ENCODE measurements at regions not wholly inside any gene's neighbourhood (a gene's known extent, or its start where the extent isn't known, plus 50 kb on each side); places are given as distances from the start of the nearest gene placed in this dataset.

DNA sequence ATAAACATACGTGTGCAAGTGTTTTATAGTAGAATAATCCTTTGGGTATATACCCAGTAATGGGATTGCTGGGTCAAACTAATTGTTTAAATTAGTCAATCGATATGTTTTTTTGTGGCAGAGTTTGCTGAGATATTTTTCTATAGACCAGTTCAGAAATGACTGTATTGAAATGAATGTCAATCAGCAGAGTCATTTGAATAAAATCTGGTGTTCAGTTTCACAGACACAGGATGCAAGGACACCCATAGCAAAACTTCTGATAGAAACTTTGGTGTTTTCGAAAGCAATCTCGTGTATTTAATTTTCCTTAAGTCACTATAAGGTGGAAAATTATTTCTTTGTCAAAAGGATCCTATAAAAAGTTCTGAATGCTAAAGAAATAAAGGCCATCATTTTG is 434.4 kb downstream of the RAP2B start:
- Histone ChIP-seq H3K9me3 (ENCODE audit: low read length) (no peaks in the 10 kb centered on the region), H4K20me1 (ENCODE audit: insufficient read depth, low read length) (no peaks in the 10 kb centered on the region), H3K27ac (ENCODE audit: low read depth, low read length, poor library complexity, severe bottlenecking) (no peak overlapping the region), H3K36me3 (ENCODE audit: insufficient read depth, low read length) (peaks cover 10% of the 10 kb centered on the region), H2AFZ (ENCODE audit: low read length) (no peak overlapping the region), H3K4me2 (ENCODE audit: low read length) (no peak overlapping the region), H3K4me1 (ENCODE audit: insufficient read depth, low read length, poor library complexity, severe bottlenecking) (no peaks in the 10 kb centered on the region), H3K9me2 (ENCODE audit: insufficient read depth, low read length) (no peaks in the 10 kb centered on the region), H3K79me2 (ENCODE audit: insufficient read depth, low read depth, low read length) (no peaks in the 10 kb centered on the region), H3K4me3 (ENCODE audit: low read depth, low read length, poor library complexity, severe bottlenecking) (no peak overlapping the region)
- intact Hi-C loops (cut with micrococcal nuclease; ENCODE audit: unreplicated experiment): loop anchor here (10.0 kb wide), 1 partner anchor 552 kb away; no protein-coding TSS in a partner anchor
- DNase-seq (ENCODE audit: low spot score): no peak
- CTCF ChIA-PET (ENCODE audit: unreplicated experiment): no interaction called here
- BruUV-seq (replicated peaks): no TSS peak
- POLR2A ChIA-PET: interaction anchor here (0.9 kb wide), 1 partner anchor 21 kb away, joined by 3 read pairs; no protein-coding TSS in a partner anchor
- no peak for TF ChIP-seq EZH2phosphoT487 (IDR thresholded peaks at IDR 0.05; ENCODE audit: borderline replicate concordance, low read depth, low read length)
- TF ChIP-seq, protein P1, sequence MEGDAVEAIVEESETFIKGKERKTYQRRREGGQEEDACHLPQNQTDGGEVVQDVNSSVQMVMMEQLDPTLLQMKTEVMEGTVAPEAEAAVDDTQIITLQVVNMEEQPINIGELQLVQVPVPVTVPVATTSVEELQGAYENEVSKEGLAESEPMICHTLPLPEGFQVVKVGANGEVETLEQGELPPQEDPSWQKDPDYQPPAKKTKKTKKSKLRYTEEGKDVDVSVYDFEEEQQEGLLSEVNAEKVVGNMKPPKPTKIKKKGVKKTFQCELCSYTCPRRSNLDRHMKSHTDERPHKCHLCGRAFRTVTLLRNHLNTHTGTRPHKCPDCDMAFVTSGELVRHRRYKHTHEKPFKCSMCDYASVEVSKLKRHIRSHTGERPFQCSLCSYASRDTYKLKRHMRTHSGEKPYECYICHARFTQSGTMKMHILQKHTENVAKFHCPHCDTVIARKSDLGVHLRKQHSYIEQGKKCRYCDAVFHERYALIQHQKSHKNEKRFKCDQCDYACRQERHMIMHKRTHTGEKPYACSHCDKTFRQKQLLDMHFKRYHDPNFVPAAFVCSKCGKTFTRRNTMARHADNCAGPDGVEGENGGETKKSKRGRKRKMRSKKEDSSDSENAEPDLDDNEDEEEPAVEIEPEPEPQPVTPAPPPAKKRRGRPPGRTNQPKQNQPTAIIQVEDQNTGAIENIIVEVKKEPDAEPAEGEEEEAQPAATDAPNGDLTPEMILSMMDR (conservative IDR thresholded peaks at IDR 0.05; ENCODE audit: low read length): no peak

DNA sequence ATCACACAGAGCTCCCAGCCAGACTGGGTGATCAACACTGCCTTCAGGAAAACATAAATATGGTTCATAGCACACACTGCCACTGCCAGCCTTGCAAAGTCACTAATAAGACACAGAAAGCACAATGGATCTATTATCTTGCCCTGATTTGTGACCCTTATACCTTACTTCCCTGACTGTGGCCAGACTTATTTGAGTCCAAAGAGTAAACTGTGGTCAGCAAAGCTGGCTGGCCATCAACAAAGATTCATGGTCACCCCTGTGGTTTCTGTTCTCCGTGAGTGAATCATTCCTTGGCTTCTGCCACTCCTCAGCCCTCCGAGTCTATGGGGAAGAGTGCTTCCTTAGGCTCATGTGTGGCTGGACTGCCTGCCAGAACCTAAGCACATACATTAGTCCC is 437.7 kb downstream of the RAP2B start:
- Histone ChIP-seq H3K4me2 (ENCODE audit: low read length) (no peak overlapping the region), H3K9me3 (ENCODE audit: low read length) (no peaks in the 10 kb centered on the region), H2AFZ (ENCODE audit: low read length) (no peak overlapping the region), H3K36me3 (ENCODE audit: insufficient read depth, low read length) (peaks cover 18% of the 10 kb centered on the region), H4K20me1 (ENCODE audit: insufficient read depth, low read length) (no peaks in the 10 kb centered on the region), H3K79me2 (ENCODE audit: insufficient read depth, low read depth, low read length) (no peaks in the 10 kb centered on the region), H3K4me3 (ENCODE audit: low read depth, low read length, poor library complexity, severe bottlenecking) (no peak overlapping the region), H3K9me2 (ENCODE audit: insufficient read depth, low read length) (no peaks in the 10 kb centered on the region), H3K27ac (ENCODE audit: low read depth, low read length, poor library complexity, severe bottlenecking) (no peak overlapping the region), H3K4me1 (ENCODE audit: insufficient read depth, low read length, poor library complexity, severe bottlenecking) (no peaks in the 10 kb centered on the region)
- CTCF ChIA-PET (ENCODE audit: unreplicated experiment): no interaction called here
- DNase-seq (ENCODE audit: low spot score): no peak
- intact Hi-C loops (cut with micrococcal nuclease; ENCODE audit: unreplicated experiment): loop anchor here (10.0 kb wide), 1 partner anchor 555 kb away; no protein-coding TSS in a partner anchor
- POLR2A ChIA-PET: no interaction called here
- TF ChIP-seq, protein P1 (conservative IDR thresholded peaks at IDR 0.05; ENCODE audit: low read length): no peak
- TF ChIP-seq EZH2phosphoT487 (IDR thresholded peaks at IDR 0.05; ENCODE audit: borderline replicate concordance, low read depth, low read length): no peak
- no TSS peak for BruUV-seq (replicated peaks)

GRCh38 chr3:153600896-153601295 is 438.9 kb downstream of the RAP2B start:
- no TSS peak for BruUV-seq (replicated peaks)
- Histone ChIP-seq H3K9me3 (ENCODE audit: low read length) (no peaks in the 10 kb centered on the region), H2AFZ (ENCODE audit: low read length) (no peak overlapping the region), H3K4me2 (ENCODE audit: low read length) (no peak overlapping the region), H3K79me2 (ENCODE audit: insufficient read depth, low read depth, low read length) (no peaks in the 10 kb centered on the region), H3K4me3 (ENCODE audit: low read depth, low read length, poor library complexity, severe bottlenecking) (no peak overlapping the region), H3K9me2 (ENCODE audit: insufficient read depth, low read length) (no peaks in the 10 kb centered on the region), H3K36me3 (ENCODE audit: insufficient read depth, low read length) (peaks cover 13% of the 10 kb centered on the region), H4K20me1 (ENCODE audit: insufficient read depth, low read length) (no peaks in the 10 kb centered on the region), H3K4me1 (ENCODE audit: insufficient read depth, low read length, poor library complexity, severe bottlenecking) (no peaks in the 10 kb centered on the region), H3K27ac (ENCODE audit: low read depth, low read length, poor library complexity, severe bottlenecking) (no peak overlapping the region)
- no peak for DNase-seq (ENCODE audit: low spot score)
- TF ChIP-seq, protein P1 (conservative IDR thresholded peaks at IDR 0.05; ENCODE audit: low read length): no peak
- TF ChIP-seq EZH2phosphoT487 (IDR thresholded peaks at IDR 0.05; ENCODE audit: borderline replicate concordance, low read depth, low read length): no peak
- intact Hi-C loops (cut with micrococcal nuclease; ENCODE audit: unreplicated experiment): no loop called here
- ChIA-PET CTCF (ENCODE audit: unreplicated experiment) (no interaction called here), POLR2A (interaction anchor here (0.7 kb wide), 1 partner anchor 109 kb away, joined by 4 read pairs; no protein-coding TSS in a partner anchor)
